Activated CD8-positive, alpha-beta memory T cell treated with anti-CD3 and anti-CD28 coated beads, Interleukin-2, amount 50 U/mL, for 24 hours (primary cell): ENCODE measurements at regions not wholly inside any gene's neighbourhood (a gene's known extent, or its start where the extent isn't known, plus 50 kb on each side); places are given as distances from the start of the nearest gene placed in this dataset.
"Not testable (repeated sequence)": the region's sequence is repeated elsewhere in the genome, so short reads cannot be mapped to it uniquely, and the experiment has no call there.

Experiments used
- DNase-seq: peaks from one replicate; pipeline ENCODE4 v3.0.0-alpha.2; 2020; ENCODE audit errors: extremely low read depth

DNA sequence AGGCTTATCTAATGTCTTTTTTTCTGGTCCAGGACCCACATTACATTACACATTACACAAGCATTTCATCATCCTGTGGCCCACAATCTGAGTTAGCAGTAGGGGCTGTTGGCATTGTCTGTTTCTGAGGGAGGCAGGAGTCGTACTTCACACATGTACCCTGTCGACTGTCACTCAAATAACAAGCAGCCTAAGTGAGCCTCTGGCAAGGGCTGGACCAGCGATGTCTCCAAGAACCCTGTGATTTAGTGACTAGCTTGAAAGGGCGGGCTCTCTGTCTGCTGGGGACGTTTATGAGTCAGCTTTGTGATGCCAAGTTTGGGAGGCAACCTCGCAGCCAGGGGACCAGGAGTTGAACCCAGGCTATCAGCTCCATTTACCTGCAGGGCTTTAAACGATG is 251.4 kb downstream of the HS3ST3B1 start:
- no peak for DNase-seq

DNA sequence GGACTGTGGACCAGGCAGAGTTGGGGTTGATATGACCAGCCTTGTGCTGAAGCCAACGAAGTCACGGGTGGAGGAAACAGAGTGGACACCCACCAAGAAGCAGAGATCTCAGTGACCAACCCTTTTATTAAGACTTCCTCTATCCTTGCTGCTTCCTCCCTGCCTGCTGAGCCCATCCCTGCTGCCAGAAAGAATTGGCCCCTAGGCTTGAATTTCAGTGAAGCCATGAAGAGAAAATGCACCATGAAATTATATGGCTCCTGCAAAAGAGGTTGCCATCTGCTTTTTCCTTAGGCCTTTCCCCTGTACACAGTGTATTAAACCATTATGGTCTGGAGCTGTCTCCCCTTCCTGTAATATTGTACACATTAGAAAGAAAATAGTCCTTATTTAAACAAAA is 246.7 kb downstream of the HS3ST3B1 start:
- DNase-seq = no peak

DNA sequence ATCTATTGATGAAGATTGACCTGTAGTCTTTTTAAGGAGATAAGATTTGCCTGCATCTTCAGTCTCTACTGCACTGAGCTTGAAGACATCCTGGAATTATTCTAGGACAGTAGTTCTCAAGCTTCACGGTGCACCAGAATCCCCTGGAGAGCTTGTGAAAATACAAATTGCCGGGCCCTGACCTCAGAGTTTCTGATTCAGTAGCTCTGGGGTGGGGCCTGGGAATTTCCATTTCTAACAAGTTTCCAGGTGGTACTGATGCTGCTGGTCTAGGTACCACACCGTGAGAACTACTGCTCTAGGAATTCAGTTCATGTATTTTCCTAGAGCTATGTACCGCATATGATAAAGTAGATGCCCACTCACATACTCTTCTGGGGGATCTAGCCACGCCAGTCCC is 246.1 kb downstream of the HS3ST3B1 start:
- no peak for DNase-seq

DNA sequence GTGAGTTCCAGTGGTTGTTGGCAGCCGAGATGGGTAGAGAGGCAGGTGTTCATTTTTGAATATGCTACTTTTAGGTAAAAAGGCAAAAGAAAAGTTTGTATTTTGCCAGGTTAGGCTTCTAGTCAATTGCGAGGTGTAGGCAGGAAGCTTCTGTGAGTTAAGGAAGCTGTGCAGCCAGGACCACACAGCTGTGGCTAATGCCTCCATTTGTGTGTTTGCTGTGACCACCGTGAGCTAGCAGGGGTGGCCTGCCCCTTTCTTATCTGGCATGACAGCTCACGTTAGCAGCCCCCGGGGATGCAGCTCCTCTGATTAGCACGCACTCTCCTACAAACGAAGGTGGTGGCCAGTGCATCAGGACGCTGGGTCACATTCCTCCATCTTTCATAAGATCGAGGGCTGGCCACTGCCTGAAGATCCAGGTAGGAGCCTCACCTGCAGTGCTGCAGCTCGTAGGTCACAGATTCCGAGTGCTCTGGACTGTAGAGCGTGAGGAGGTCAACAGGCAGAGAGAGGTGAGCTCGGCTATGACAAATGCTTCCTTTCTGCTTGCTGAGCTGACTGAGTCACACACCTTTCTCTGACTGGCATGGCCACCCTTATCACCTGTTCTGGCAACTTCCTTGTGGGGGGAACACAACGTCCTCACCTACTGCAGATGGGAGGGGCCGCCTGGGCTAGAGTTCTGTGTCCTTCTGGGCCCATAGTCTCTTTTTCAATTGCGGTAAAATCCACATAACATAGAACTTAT is 244.4 kb downstream of the HS3ST3B1 start:
- no peak for DNase-seq

DNA sequence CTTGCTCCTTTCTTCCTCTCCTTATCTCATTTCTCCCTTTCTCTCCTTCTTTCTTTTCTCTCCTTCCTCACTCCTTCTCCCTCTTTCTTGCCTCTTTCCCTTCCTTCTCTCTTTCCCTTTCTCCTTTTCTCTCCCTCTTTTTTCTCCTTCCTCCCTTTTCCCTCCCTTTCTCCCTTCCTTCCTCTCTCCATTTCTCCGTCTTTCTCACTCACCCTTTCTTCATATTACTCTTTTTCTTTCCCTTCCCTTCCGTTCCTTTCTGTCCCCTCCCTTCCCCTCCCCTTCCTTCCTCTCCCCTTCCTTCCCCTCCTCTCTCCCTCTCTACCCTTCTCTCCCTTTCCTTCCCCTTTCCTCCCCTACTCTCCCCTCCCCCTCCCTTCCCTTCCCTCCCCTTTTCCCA is 240.8 kb downstream of the HS3ST3B1 start:
- DNase-seq = no peak

DNA sequence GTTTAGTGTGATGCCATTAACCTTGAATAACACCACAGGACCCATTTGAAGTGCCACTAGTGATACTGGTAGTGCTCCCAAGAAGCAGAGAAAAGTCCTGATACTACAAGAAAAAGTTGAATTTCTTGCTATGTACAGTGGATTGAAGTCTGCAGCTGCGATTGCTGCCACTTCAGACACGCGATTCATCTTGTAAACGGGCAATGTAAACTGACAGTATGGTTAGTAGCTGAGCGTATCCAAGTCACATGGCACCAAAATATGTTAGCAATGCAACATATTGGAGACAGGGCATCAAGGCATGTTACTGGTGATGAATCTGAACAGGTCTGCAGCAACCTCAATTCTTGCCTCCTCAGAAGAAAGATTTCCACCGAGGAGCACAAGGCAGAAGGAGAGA is 238.9 kb downstream of the HS3ST3B1 start:
- no peak for DNase-seq

DNA sequence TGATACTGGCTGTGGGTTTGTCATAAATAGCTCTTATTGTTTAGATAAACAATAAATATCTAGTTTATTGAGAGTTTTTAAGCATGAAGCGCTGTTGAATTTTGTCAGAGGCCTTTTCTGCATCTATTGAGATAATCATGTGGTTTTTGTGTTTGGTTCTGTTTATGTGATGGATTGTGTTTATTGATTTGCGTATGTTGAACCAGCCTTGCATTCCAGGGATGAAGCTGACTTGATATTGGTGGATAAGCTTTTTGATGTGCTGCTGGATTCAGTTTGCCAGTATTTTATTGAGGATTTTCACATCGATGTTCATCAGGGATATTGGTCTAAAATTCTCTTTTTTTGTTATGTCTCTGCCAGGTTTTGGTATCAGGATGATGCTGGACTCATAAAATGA is 231.4 kb downstream of the HS3ST3B1 start:
- not testable (repeated sequence) for DNase-seq

DNA sequence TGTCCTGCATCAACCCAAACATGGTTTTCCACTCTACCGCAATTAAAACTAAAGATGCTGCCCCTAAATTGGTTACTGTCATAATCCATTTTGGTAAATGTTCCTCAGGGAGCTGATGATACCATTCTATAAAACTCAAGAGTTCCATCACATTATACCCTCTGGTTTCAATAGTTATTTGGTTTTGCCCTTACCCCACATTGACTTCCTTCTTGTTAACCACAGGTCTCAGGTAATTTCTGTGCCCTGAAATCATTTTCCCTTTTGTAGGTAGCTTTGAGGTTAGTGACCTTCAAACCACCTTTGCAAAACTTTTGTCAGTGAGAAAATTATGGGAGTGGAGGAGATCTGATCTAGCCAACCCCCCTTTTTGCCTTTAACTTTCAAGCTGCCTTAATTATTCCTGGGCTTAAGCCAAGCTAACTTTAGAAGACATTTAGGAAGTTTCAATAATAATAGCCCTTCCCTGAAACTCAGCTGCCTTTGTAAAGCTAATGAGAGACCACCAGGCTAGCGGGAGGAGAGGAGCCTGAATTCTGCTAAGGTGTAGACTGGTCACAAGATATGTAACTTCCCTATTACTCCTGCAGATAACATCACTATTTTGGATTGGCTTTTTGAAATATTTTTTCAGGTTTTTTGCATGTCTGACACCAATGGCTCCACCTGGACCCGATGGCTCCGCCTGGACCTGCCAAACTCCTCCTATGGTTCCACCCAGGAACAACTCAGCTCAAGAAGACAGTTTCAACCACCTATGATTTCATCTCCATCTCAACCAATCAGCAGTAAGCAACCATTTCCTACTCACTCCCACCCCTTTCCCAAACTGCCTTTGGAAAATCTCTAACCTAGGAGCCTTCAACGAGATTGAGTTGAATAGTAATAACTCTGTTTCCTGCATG is 224.9 kb downstream of the HS3ST3B1 start:
- no peak for DNase-seq

DNA sequence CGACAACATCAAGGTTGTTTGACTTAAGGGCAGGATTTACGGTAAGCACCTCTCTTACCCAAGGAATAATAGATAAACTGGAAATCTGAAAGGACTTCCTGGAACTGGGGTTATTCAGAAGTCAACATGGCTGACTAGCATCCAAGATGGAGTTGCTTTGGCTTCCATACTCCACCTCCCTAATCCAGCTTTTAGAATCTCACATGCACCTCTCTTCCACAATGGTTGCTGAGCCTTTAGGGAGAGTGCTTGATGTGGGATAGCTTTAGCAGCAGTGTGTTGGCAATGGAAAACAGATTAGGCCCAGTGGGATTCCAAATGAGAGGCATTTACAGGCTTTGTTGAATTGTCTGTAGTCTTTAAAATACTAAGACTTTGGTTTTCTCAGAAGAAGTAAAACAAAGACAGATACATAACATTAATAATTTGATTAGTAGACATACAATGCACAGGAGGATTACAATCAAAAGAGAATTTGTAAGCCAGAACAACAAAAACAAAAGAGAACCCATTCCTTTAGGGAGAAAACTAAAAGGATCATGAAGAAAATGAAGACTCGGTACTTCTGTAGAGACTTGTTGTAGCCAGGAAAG is 222.0 kb downstream of the HS3ST3B1 start:
- DNase-seq = no peak

DNA sequence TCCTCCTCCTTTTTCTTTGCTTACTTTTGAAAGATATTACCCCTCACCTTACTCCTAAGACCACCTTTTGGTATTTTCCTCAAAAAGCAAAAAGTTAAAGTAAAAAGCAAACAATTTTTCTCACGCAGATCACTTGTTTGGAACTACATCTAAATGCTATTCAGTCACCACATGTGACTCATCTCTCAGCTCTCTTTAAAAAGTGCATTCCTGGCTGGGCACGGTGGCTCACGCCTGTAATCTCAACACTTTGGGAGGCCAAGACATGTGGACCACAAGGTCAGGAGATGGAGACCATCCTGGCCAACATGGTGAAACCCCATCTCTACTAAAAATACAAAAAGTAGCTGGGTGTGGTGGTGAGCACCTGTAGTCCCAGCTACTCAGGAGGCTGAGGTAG is 218.0 kb downstream of the HS3ST3B1 start:
- not testable (repeated sequence) for DNase-seq

DNA sequence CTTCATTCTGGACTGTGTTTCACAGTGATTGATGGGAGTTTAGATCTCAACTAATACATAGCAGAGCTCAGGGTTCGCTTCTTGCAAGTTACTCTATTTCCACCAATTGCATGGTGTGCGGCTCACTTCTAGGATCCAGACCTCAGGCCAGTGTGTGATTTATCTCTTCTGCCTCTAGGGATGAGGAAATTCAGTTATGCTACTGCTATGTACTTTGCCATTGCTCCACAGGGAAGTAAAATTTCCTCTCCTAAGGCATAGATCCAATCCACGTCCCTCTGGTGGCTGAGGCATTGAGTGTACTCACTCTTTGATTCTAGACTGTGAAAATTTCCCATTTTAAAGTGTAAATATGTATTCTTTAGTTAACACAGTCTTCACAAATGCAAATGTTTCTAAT is 214.1 kb downstream of the HS3ST3B1 start:
- no peak for DNase-seq

DNA sequence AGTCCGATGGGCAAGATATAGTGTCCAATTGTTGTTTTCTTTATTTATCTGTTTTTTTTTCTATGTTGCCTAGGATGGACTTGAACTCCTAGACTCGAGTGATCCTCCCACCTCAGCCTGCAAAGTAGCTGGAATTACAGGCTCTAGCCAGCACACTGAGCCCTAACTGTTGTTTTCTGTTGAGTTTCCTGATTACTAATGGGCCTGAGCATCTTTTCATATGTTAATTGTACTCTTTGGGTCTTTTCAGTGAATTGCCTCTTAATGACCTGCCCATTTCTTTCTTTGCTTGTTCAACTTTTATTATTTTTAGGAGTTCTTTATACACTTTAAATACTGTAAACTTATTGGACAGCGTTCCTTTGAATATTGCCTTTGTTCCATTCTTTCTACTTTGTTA is 213.0 kb downstream of the HS3ST3B1 start:
- no peak for DNase-seq

DNA sequence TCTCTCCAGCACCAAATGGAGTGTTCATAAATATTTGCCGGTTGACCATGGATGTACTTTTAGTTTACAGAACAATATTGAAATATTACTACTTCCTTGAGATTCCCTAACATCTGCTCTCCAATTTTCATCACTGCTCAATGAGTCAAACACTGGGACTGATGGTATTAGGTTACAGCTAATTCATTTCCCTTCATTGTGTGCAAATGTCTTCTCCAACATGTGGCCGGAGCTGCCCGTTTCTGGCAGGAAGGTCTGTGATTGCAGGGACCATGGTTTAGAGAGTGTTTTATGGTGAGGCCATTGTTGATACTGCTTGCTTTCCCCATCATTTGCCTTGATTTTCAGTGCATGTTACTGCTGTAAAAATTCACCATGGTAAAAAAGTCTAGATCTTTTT is 209.3 kb downstream of the HS3ST3B1 start:
- no peak for DNase-seq

DNA sequence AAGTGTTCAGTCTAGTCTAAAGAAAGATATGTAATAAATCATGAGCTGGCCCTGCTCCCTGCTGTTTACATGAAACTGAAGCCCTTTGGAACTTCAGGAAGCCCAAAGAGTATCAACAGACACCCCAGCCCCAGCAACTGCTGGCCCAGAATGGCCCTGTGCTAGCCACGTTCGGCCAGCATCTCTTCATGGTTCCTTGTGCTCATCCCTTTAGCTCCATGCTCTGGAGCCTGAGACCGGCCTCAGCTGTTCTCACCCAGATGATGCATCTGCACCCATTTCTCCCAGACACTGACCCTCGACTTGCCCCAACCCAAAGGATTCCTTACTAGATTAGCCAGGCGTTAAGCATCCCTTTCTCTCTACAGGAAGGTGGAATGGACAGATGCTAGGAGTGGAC is 207.3 kb downstream of the HS3ST3B1 start:
- no peak for DNase-seq

DNA sequence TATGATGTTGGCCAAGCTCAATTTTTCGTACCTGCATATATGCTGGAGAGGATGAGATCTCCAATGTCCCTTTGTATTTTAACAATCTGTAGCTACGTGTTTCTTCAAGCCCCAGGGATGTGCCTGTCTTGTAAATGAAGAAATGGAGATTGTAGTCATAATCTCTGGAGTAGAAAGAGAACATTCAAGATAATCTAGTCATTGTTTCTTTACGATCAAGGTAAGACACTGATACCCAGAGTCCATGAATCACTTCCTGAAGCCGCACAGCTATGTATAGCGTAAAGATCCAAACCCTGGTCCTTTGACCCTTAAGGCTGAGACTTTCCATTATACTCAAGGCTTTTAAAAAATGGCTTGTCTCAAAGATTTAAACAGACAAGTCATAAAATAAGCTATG is 205.5 kb downstream of the HS3ST3B1 start:
- no peak for DNase-seq

DNA sequence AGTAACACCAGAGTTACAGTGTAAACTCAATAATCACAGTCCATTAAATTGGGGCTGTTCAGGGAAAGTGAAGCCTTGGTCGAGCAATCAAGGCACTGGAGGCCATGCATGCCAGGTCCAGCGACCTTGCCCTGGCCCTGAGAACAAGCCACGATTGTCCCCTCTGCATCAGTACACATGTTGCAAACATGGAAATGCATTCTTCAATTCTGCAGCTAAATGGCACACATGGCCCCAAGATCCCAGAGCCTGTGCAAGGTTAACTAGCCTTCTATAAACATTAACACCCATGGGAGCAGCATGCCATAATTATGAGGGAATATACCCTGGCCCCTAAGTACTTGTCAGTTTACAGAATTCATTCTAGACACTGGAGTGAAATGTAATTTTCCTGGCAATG is 204.7 kb downstream of the HS3ST3B1 start:
- DNase-seq = no peak

DNA sequence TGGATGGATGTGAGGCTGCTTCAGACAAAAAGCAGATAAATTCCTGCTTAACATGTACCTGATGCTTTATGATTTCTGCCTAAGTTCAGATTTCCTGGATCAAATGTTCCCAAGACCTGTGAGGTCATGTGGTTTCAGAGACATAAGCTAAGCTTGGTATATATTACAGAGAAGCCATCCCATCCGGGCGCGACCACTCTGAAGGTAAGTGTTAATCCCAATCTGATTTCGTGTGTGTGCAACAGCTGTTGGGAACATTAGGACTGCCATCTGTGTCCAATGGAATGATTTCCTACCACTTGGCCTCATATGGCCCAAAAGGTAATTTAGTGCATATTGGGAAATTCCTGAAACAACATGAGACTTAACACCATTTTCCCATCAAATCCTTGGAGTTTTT is 199.1 kb downstream of the HS3ST3B1 start:
- DNase-seq = no peak

DNA sequence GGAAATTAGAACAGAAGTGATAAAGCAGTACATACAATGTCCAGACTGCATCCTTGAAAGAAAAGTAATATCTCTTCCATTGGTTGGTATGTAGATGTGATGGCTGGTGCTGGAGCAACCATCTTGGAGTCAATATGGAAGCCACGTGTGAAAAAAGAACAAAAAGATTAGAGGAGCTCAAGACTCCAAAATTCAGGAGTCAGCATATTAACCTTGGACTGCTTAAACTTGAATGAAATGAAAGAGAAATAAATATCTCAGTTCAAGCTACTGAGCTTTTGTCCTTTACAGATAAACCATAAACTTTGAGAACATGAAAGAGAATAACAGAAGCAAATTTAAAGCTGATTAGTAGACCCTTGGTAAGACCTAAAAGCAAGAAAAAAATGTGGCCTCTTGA is 197.9 kb downstream of the HS3ST3B1 start:
- DNase-seq = no peak

DNA sequence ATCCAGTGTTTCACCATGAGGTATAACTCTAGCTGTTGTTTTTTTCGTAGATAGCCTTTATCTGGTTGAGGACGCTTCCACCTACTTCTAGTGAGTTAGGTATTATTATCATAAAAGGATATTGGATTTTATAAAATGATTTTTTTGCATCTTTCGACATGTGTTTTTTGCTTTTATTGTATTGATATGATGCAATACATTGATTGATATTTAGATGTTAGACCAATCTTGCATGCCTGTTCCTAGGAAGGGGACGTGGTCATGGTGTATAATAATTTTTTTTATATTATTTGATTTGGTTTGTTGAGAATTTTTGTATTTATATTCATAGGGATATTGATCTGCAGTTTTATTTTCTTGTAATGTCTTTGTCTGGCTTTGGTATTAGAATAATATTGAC is 193.3 kb downstream of the HS3ST3B1 start:
- DNase-seq = no peak

DNA sequence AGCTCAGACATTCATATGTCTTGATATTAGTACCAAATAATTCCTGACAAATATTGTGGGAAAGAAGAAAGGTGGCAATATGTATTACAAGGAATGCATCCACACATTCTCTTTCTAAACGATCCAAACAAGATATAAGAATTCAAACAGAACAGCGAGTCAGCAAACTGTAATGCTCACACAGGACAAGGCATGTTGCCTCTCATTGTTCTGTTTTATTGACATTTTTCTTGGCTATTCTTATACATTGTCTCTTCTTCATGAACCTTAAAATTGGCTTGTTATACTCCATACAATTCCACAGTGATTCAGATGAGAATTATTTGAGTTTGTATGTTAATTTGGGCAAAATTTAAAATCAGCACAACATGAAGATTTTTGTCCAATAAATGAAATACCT is 189.1 kb downstream of the HS3ST3B1 start:
- no peak for DNase-seq

DNA sequence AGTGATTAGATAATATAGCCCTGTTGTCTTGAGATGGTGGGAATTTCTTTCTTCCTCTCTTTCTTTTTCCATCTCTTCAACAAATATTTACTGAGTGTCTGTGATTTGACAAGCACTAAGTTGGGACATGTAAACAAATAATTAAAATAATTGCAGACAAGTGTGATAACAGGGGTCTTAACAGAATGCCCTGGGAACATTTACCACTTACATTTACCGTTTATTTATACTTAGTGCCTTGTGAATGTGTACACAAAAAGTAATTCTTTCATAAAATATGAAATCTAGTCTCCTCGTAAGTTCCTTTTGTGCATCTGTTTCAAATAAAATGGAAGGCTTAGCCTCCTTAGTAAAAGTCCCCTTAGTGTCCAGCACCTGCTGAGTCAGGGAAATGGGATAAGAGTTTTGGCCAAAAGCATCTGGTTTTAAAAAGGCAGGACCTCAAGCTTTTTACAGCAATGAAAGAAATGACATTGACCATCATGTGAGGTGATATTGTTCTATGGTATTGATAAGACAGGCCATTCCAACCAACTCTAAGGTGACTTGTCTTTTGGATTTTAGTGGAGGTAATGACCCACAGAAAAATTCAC is 188.2 kb downstream of the HS3ST3B1 start:
- no peak for DNase-seq

DNA sequence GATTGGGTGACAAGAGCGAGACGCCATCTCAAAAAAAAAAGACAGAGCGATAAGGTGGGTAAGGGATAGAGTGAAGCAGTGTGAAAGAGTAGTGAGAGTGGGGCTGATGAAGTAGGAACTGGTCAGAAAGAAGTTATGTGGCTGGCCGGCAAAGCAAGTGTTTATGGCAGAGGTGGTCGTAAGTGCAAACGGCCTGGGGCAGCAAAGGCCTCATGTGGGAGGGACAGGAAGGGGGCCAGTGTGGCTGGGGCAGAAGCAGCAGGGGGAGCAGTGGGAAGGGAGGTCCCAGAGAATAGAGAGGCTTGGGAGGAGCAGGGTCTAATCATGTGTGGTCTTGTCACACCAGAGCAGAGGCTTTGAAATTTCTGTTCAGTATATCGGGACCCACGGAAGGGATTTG is 186.2 kb downstream of the HS3ST3B1 start:
- DNase-seq = no peak
